ENCODE measurements at regions not wholly inside any gene's neighbourhood (a gene's known extent, or its start where the extent isn't known, plus 50 kb on each side); places are given as distances from the start of the nearest gene placed in this dataset.

- no peak for TF ChIP-seq CTCF (IDR thresholded peaks at IDR 0.05; ENCODE audit: poor library complexity, severe bottlenecking)
- DNase-seq (ENCODE audit: low spot score) (no peak), ATAC-seq (ENCODE audit: low read depth) (no peak)
- Histone ChIP-seq H3K4me3 (ENCODE audit: severe bottlenecking) (no peak overlapping the region), H3K4me1 (ENCODE audit: insufficient read depth, poor library complexity, severe bottlenecking) (no peaks in the 10 kb centered on the region), H3K9me3 (ENCODE audit: severe bottlenecking) (no peaks in the 10 kb centered on the region), H3K27me3 (ENCODE audit: insufficient read depth, poor library complexity, severe bottlenecking) (no peaks in the 10 kb centered on the region), H3K27ac (ENCODE audit: poor library complexity, severe bottlenecking) (no peak overlapping the region), H3K36me3 (ENCODE audit: low read depth) (no peaks in the 10 kb centered on the region)
Observed at GRCh38 chr9:87436716-87437115, 61.0 kb upstream of the DAPK1 start.

GRCh38 chr9:87437966-87438365, 59.7 kb upstream of the DAPK1 start:
- Histone ChIP-seq H3K4me3 (ENCODE audit: severe bottlenecking) (no peak overlapping the region), H3K36me3 (ENCODE audit: low read depth) (no peaks in the 10 kb centered on the region), H3K27me3 (ENCODE audit: insufficient read depth, poor library complexity, severe bottlenecking) (no peaks in the 10 kb centered on the region), H3K27ac (ENCODE audit: poor library complexity, severe bottlenecking) (no peak overlapping the region), H3K9me3 (ENCODE audit: severe bottlenecking) (no peaks in the 10 kb centered on the region), H3K4me1 (ENCODE audit: insufficient read depth, poor library complexity, severe bottlenecking) (no peaks in the 10 kb centered on the region)
- TF ChIP-seq CTCF (IDR thresholded peaks at IDR 0.05; ENCODE audit: poor library complexity, severe bottlenecking): no peak
- DNase-seq (ENCODE audit: low spot score) (no peak), ATAC-seq (ENCODE audit: low read depth) (no peak)

GRCh38 chr9:87441251-87441650, 56.4 kb upstream of the DAPK1 start:
- ATAC-seq (ENCODE audit: low read depth): peak; percentile 41; the same call in 1 of the 3 replicates
- TF ChIP-seq CTCF (IDR thresholded peaks at IDR 0.05; ENCODE audit: poor library complexity, severe bottlenecking): no peak
- H3K9me3 ChIP-seq (ENCODE audit: severe bottlenecking): no peaks in the 10 kb centered on the region
- H3K36me3 ChIP-seq (ENCODE audit: low read depth): no peaks in the 10 kb centered on the region
- H3K27ac ChIP-seq (ENCODE audit: poor library complexity, severe bottlenecking): no peak overlapping the region
- DNase-seq (ENCODE audit: low spot score): no peak
- no peaks in the 10 kb centered on the region for H3K27me3 ChIP-seq (ENCODE audit: insufficient read depth, poor library complexity, severe bottlenecking)
- no peak overlapping the region for H3K4me3 ChIP-seq (ENCODE audit: severe bottlenecking)
- no peaks in the 10 kb centered on the region for H3K4me1 ChIP-seq (ENCODE audit: insufficient read depth, poor library complexity, severe bottlenecking)

- Histone ChIP-seq H3K4me3 (ENCODE audit: severe bottlenecking) (no peak overlapping the region), H3K4me1 (ENCODE audit: insufficient read depth, poor library complexity, severe bottlenecking) (no peaks in the 10 kb centered on the region), H3K27ac (ENCODE audit: poor library complexity, severe bottlenecking) (no peak overlapping the region), H3K9me3 (ENCODE audit: severe bottlenecking) (no peaks in the 10 kb centered on the region), H3K27me3 (ENCODE audit: insufficient read depth, poor library complexity, severe bottlenecking) (no peaks in the 10 kb centered on the region), H3K36me3 (ENCODE audit: low read depth) (no peaks in the 10 kb centered on the region)
- ATAC-seq (ENCODE audit: low read depth): no peak
- DNase-seq (ENCODE audit: low spot score): no peak
- TF ChIP-seq CTCF (IDR thresholded peaks at IDR 0.05; ENCODE audit: poor library complexity, severe bottlenecking): no peak
Observed at GRCh38 chr9:87442451-87442850, 55.2 kb upstream of the DAPK1 start.

- no peaks in the 10 kb centered on the region for H3K36me3 ChIP-seq (ENCODE audit: low read depth)
- H3K9me3 ChIP-seq (ENCODE audit: severe bottlenecking): no peaks in the 10 kb centered on the region
- H3K27me3 ChIP-seq (ENCODE audit: insufficient read depth, poor library complexity, severe bottlenecking): no peaks in the 10 kb centered on the region
- H3K4me3 ChIP-seq (ENCODE audit: severe bottlenecking): no peak overlapping the region
- ATAC-seq (ENCODE audit: low read depth) (no peak), DNase-seq (ENCODE audit: low spot score) (no peak)
- H3K4me1 ChIP-seq (ENCODE audit: insufficient read depth, poor library complexity, severe bottlenecking): no peaks in the 10 kb centered on the region
- TF ChIP-seq CTCF (IDR thresholded peaks at IDR 0.05; ENCODE audit: poor library complexity, severe bottlenecking): no peak
- no peak overlapping the region for H3K27ac ChIP-seq (ENCODE audit: poor library complexity, severe bottlenecking)
Observed at GRCh38 chr9:87443006-87443405, 54.7 kb upstream of the DAPK1 start.

Data from RWPE2 (cell line).